ENCODE measurements at regions not wholly inside any gene's neighbourhood (a gene's known extent, or its start where the extent isn't known, plus 50 kb on each side); places are given as distances from the start of the nearest gene placed in this dataset.
A peak's percentile ranks its signal among the peaks of the same experiment; 100 is the strongest.

DNA sequence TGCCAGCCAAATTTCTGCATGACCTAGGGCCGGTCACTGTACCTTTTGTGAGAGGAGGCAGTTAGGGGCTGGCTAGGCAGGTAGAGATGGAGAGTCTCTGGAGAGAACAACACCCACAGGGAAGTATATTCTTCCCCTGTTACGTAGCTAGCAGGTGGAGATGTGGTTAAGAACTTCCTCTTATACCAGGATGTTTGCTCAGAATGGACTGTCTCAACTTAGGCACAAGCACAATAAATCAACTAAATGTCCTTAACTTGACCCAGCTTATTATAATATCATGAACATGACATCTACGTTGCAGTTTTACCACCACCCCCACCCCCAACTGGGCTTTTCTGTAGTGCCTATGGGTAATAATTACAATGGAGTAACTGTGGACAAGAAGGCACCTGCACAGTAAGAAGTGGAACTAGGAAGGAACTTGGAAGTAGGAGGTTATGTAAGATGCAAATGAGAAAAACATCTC is 60.7 kb upstream of the MPEG1 start:
- 0 out of 2 replicates have a peak, but pooled peaks have one; percentile 40 for TF ChIP-seq POLR2A (IDR thresholded peaks at IDR 0.05; ENCODE audit: low read depth, low read length)
- TF ChIP-seq POLR2AphosphoS5 (IDR thresholded peaks at IDR 0.05; ENCODE audit: low read depth, low read length): no peak

All from GM12892 (cell line).